GM21619 (cell line): ENCODE measurements at regions not wholly inside any gene's neighbourhood (a gene's known extent, or its start where the extent isn't known, plus 50 kb on each side); places are given as distances from the start of the nearest gene placed in this dataset.

Source experiments
- ATAC-seq: cut with Tn5 transposase; IDR thresholded peaks from one replicate; pipeline ENCODE4 v1.9.1; 2021; ENCODE audit not compliant: unreplicated experiment

DNA sequence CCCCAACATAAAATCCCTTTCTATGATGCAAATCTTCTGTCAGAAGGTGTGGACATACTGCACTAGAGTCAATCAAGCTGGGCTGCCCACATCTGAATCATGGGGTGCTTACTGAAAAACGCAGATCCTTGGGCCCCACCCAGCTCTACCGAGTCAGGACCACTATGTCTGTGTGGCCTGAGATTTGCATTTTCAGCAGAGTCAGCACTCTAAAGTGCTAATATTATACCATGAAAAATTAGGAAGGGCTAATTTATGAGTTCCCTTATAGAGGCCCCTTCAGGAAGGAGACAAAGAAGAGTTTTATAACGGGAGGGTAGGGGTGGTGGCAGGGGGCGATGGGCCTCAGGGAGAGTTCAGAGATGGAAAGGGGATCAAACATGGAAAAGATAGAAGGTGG is 163.3 kb upstream of the NABP1 start:
- no peak for ATAC-seq

DNA sequence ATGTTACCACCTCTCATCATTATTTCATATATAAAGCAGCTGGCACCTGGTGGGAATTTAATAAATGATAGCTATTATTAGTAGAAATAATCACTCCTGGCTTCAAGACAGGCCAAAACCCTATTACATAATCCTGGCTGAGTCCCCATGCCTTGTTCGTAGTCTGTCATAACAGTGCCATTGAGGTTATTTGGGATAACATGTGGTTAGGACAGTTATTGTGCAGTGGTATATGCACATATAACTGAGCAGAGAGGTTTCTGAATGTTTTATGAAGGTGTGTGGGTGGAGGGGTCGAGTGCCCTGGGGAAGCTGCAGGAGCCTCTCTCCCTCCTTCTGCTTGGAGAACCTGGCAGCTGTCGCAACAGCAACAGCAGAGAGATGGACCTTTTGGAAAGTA is 162.4 kb upstream of the NABP1 start:
- no peak for ATAC-seq

DNA sequence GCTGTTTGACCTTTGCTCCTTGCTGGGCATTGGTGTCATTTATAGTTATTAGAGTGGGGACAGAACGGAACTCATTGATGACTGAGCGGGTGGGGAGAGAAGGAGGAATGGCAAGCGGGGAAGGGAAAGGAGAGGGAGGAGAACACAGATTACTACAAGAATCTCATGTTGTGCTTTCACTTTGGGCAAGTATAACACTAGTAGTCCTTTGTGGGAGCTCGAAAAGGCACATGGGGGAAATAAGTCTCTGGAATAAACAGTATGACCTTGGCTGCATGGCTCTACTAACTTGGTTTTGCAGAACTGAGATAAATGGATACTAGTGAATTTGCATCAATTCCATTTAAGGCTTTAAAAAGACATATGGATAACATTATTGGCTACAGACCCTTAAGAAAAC is 161.7 kb upstream of the NABP1 start:
- no peak for ATAC-seq

DNA sequence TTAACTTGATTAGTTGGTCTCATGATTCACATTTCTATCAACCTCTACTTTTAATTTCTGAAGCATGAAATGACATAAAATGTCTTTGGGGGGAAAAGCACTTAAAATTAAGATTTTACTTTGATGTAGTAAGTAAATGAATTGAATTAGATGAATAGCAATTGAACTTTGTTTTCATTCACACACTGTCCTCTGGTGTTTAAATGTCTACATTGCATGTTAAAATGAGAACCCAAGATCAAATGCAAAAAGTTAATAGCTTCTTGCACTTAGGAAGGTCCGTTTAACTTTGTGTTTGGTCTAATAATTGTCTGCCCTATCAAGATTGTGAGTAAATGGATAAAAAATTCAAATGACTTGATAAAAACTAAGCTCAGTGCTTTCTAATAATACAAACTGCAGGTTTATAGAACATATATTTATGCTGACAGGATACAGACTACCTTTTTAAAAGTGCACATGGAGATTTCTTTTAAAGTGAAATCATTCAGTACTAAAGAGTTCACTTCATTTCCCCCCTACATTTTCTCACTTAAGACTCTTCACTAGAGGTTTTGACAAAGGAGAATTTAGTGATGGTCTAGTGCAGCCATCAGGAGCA is 156.2 kb upstream of the NABP1 start:
- ATAC-seq, result no peak

DNA sequence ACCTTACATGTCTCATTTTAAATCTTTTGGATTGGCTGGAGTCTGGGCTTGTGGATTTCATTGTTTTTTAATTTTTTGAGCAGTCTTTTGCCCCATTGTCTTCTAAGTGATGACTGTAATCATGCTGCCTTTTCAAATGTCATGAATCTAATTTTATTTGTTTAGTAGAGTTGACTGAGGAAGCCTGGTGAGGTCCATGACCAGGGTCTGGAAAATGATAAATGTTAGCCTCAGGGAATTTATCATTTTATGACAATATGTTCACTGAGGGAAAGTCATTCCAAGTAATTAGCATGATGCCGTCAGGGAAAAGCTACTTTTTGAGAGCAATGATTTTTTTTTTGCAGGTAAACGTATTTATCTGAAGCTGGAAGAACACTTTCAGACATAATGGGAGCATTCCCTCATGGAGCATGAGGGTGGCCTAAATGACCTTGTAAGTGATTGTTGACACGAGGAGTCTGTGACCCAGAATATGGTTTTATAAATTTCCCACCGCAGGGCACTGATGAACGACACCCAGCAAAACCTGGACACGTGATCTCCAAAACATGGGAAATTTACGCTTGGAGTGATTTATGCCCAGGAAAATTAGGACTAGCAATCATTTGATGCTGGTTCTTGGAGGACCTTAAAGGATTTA is 155.3 kb upstream of the NABP1 start:
- ATAC-seq, result no peak

DNA sequence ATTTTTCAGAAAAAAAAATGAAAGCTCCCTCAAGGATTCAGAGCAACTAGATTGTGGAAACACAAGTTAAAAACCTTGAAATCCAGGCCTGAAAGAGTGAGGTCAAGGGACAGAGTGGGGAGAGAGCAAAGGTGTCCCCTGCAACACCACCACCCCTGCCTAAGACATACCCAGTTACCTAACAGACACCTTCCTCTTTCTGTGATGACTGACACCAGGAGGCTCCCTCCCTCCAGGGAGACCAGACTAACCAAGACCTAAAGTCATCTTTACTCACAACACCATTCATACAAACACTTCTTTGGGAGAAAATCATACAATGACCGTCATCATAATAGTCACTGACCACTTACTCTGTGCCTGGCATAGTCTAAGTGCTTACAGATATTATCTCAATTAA is 151.8 kb upstream of the NABP1 start:
- ATAC-seq, result no peak

DNA sequence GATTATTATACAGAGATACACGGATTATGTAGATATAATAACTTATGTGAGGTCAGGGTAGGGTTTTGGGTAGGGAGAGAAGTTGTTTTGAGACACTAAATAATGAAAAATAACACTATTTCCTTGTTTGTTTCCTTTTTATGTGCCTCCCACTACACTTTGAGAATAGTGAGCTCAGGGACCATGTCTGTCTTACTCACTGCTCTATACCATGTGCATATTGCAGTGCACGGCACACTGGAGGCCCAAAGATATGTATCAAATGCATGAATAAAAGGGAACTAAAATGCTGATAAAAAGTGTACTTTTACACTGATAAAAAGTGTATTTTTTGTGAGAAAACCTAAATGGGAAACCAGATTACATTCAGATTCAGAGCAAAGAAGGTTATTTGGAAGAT is 151.4 kb upstream of the NABP1 start:
- no peak for ATAC-seq

DNA sequence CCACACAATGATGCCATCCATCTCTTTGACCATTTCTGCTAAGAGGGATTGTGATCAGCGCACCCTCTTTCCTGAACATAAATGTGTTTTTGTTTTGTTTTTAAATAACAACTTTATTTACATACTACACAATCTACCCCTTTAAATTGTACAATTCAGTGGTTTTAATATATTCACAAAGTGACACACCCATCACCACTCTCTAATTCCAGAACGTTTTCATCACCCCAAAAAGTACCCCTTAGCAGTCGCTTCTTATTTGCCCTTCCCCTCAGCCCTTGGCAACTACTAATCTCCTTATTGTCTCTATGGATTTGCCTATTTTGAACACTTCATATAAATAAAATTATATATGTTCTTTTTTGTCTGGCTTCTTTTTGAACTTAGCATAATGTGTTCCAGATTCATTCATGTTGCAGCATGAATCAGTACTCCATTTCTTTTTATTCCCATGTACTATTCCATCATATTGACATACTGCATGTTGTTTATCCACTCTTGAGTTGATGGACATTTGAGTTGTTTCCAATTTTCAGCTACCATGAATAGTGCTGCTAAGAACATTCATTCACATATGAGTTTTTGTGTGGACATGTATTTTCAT is 150.9 kb upstream of the NABP1 start:
- no peak for ATAC-seq

DNA sequence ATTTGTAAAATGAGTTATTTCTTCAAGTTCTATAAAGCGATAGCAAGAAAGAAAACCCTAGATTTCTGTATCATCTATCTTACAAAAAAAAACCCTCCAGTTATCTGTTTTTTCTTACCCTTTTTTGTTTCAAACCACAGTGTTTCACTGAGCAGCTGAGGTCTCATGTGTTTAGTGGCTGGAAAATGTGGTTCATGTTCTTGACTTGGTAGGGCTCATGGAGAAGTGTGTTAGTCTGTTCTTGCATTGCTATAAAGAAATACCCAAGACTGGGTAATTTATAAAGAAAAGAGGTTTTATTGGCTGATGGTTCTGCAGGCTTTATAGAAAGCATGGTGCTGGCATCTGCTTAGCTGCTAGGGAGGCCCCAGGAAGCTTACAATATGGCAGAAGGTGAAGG is 147.3 kb upstream of the NABP1 start:
- ATAC-seq, result no peak

DNA sequence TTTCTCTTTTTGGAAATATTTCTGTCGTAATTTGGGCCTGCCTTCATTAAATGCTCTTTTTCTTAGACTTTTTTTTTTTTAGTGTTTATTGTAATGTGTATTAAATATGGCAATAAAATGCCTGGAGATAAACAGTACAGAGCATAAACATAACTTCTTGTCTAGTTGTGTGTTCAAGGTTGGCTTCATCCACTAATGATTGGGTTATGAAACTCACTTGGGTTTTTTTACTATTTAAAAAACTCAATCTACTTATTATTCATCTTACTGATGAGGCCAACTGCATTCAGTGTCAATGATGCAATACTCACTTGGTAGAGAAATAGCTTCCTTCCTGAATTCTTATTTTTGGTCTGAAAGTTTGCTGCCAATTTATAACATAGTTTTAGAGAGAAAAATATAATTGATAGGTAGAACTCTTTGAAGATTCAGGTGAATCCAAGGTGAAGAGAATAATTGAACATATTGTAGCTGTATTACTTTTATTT is 144.2 kb upstream of the NABP1 start:
- no peak for ATAC-seq

DNA sequence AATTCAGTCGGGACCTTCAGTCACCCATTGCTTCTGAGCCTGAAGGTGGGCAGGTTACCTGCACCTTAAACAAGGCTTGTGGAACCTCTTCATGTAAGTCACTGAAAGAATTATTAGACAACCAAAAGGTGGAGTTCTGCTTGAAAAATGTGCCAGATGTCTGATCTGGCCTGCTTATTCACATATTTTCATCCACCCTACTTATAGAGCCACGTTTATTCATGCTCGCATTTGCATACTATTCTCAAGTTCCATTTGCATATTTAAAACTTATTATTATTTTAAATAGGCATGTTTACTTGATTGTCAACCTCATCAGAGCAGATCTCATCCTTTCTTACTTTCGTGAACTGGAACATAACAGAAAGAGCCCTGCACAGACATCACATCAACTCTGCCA is 140.0 kb upstream of the NABP1 start:
- no peak for ATAC-seq

DNA sequence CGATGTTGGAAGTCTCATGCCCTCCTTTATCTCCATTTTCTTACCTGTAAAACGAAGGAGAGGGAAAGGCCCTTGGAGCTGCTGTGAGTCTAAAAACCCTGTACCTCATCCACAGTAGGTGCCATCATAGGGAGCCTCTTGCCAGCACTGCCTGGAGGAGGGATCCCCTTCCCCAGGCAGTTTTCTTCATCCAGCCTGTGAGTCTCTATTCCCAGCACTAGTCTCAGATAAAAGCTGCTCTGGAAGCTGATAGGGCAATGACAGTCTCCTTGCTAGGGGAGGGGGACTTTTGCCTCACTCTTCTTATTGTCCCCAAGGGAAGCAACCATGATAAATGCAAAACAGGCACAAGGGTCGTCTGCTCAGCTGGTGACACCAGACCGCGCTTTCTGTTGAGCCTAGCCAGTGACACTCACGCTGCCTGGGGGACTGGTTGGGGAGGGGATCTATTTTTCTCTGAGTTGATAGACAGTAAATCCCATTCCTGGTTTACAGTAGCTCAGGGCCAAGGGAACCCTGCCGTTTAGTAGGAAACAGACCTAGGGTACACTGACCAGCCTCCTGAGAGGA is 139.5 kb upstream of the NABP1 start:
- no peak for ATAC-seq

DNA sequence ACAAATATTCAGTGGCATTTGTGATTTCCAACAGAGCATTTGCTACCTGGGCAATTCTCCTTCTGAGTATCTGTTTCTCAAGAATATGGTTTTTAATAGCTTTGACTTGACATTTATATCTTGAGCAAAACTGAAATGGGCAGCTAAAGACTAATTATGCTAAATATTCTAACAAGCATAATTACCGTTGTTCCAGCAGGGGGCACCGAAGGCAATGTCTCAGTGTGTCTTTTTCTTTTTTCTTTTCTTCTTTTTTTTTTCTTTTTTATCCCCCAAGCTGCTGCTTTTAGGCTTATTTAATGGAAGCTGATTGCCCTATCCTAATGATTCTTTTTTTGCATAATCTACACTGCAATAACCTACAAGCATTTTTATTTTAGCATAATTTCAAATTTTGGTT is 138.9 kb upstream of the NABP1 start:
- ATAC-seq, result no peak

DNA sequence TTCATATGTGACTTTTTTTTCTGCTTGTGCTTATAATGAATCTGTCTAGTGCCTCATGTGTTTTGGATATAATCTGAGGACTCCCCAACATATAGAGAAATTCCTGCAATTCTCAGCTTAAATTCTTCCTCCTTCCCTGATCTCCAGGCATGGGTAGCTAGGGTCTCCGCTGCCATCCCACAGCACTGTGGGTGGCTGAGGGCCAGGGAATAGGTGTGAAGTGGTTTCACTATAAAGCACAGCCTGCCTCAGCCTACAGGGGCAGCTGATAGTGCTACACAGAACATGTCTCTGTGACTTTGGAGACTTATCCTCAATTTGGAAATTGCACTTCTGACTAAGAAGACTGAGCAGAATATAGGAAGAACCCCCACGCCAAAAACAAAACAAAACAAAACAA is 137.3 kb upstream of the NABP1 start:
- no peak for ATAC-seq

DNA sequence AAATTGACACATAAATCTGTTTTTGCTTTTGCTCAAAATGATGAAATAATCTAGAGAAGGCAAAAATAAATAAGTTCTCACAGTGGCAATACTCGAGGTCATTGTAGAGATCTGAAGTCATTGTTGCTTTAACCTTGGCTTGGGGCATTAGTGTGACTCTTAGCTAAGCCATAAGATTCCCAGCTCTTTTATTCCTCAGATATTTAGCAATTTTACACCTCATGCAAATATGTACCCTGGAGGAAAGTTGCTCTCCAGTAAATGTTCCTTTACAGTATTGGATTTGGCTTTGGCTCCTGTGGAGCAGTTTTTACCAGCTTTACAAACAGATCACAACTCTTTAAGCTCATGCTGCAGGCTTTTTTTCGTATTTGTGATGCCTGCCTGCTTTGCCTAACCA is 134.2 kb upstream of the NABP1 start:
- no peak for ATAC-seq

DNA sequence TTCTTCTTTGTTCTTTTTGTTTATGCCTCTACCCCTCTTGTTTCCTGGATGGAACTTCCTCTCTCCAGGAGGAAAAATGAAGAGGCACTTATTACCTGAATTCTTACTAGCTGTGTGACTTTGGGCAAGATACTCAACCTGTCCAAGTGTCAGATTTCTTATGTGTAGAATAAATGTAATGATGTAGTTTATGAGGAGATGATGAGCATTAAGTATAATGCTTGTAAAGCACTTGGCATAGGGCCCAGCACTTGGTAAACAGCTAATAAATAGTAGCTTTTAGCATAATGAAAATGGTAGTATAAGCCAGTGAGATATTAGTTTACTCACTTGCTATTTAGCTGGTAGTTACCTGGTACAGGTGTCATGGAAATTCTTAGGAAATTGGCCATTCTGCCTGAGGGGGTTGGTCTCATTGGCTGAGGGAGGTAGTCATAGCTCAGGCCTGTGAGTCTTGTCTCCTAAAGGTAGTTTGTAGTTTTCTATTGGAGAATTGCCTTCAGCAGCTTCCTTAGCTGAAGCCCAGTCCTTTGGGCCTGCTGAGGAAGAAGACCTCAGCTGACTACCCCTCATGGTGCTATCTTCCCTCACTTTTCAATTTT is 133.4 kb upstream of the NABP1 start:
- ATAC-seq, result no peak

DNA sequence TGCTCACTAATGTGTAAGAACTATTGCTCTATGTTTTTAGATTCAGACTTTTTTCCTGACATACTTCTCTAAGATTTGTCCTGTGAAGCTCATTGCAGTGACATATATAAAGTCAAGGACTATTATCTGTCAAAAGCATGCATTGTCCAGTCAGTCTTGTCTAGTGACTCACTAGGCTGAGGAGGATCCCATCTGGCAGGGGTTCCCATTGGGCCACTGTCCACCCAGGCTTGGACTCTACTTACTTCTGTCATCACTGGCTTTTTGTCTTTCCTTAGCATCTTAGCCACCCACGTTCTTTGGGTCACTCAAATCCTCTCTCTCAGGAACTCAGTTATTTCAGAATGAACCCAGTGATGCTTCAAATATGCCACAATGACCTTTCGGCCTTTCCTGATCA is 132.6 kb upstream of the NABP1 start:
- no peak for ATAC-seq

DNA sequence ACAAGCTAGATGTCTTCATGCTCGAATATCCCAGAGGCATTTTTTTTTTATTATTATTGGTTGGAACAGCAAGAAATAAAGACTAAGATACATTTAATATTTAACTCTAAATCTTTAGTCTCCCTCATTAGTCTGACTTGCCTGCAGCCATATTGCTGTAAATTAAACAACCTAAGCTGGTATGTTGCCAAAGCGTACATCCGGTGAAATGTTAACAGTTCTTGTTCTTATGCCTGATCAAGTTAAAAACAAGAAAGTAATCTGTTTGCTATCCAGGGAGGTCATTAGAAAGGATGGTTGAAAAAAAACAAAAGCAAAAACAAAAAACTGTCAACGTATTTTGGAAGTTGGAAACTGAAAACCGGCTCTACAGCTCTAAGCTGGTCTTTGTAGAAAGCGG is 125.9 kb upstream of the NABP1 start:
- no peak for ATAC-seq

DNA sequence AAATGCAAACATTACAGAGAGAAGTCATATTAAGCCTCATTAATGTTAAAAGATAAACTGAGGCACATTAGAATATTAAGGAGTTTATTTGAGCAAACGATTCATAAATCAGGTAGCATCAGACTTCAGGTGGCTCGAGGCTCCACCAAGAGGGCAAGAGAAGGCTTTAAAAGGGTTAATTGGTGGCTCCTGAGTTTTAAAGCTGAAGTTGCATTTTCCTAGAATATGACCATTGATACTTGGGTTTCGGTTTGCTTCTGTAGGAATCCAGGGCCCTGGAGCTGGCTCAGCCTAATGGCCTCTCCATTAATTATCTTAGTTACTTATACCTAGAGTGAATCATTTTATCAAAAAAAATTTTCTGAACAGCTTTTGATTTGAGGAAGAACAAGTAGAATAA is 123.7 kb upstream of the NABP1 start:
- no peak for ATAC-seq

DNA sequence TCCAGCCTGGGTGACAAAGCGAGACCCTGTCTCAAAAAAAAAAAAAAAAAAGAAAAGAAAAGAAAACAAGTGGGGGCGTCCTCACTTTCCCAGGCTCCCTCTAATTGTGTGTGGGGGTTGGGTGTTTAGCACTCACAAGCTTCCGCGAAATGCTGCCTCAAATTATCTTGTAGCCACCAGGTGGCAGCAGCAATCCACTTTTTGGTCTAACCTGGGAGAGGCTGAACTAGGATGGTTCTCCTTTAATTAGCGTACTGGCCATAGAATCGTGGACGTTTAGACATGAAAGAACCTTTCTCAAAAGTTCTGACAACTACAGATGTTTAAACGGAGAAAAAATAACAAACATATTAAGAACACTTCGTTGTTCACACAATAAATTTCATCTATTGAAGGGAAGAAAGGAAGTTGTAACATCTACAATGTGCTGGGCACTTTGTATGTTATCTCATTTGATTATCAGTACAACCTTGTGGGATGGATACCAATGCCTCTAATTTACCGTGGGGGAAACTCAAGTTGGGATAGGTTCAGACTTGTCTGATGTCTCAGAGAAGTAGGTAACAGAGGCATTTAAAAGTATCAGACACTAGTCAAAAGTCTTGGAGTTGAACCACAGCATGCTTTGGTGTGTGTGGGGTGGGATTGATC is 122.7 kb upstream of the NABP1 start:
- ATAC-seq, result peak; percentile 93

DNA sequence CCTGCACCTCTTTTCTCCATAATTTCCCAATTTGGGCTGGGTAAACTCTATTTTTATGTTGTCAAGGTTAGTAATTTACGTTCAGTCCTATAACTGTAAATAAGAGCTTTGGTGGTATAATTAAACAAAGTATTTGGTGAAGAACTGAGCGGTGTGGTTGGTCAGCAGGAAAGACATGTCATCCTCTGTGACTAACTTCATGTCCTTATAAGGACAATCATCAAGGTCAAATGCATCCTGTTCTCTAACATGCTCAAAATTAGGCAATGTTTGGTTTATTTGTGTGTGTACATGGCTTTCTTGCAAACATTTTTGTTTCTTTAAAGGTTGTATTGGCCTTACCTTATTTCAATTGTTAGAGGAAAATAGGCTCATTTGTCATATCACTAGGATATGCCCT is 121.5 kb upstream of the NABP1 start:
- ATAC-seq, result no peak

DNA sequence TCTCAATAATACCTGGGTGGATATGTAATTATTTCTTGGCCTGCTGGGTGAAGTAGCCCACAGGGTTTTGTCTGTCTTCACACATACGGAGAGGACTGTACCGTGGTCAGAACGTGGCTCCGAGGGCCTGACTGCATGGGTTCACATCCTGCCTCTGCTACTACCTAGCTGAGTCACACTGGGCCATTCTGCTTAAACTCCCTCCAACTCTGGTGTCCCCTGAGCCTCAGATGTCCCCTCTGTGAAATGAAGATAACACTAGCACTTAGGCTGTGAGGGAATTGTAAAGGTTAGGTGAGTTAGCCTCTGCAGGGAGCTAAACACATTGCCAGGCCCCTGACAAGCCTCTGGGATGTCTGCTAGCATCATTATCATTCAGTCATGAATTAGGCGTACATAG is 120.1 kb upstream of the NABP1 start:
- ATAC-seq, result no peak
